Thymus (tissue), 11 donors: ENCODE measurements at regions not wholly inside any gene's neighbourhood (a gene's known extent, or its start where the extent isn't known, plus 50 kb on each side); places are given as distances from the start of the nearest gene placed in this dataset.
A peak's percentile ranks its signal among the peaks of the same experiment; 100 is the strongest.

Experiments
- DNase-seq, 9 donors: peaks; one replicate each; pipeline ENCODE4 v3.0.0-alpha.2; 2013; ENCODE audit warnings: low spot score in 9 of 9, low read depth in 6 of 9, missing footprints in 1 of 9
- H3K27ac ChIP-seq, 2 donors: one replicate each; pipeline ENCODE4 v1.5.1; 2013; ENCODE audit warnings: control low read depth in 1 of 2, low read depth in 1 of 2, low read length in 1 of 2, mild to moderate bottlenecking in 1 of 2, moderate library complexity in 1 of 2
- H3K27me3 ChIP-seq, 2 donors: one replicate each; pipeline ENCODE4 v1.5.1; 2013; ENCODE audit warnings: low read length in 1 of 2; ENCODE audit not compliant: control insufficient read depth in 2 of 2, insufficient read depth in 1 of 2
- H3K36me3 ChIP-seq, 2 donors: one replicate each; pipeline ENCODE4 v1.5.1; 2013; ENCODE audit warnings: low read length in 1 of 2, mild to moderate bottlenecking in 1 of 2, moderate library complexity in 1 of 2; ENCODE audit not compliant: control insufficient read depth in 2 of 2, insufficient read depth in 2 of 2
- H3K4me1 ChIP-seq, 2 donors: one replicate each; pipeline ENCODE4 v1.5.1; 2013; ENCODE audit warnings: low read length in 2 of 2; ENCODE audit not compliant: control insufficient read depth in 2 of 2, insufficient read depth in 2 of 2
- H3K4me3 ChIP-seq, 2 donors: one replicate each; pipeline ENCODE4 v1.5.1; 2013; ENCODE audit warnings: low read length in 2 of 2, control low read depth in 1 of 2, mild to moderate bottlenecking in 1 of 2
- H3K9me3 ChIP-seq, 2 donors: one replicate each; pipeline ENCODE4 v1.5.1; 2013; ENCODE audit warnings: low read length in 1 of 2, mild to moderate bottlenecking in 1 of 2; ENCODE audit not compliant: control insufficient read depth in 2 of 2, insufficient read depth in 1 of 2
- WGBS: extraction: QIAGEN DNeasy Blood & Tissue Kit; methylation state at CpG from one replicate; pipeline ENCODE4 v1.1.7; 2013; 5-methylcytosine and 5-hydroxymethylcytosine counted together
- donor health status: healthy.

DNA sequence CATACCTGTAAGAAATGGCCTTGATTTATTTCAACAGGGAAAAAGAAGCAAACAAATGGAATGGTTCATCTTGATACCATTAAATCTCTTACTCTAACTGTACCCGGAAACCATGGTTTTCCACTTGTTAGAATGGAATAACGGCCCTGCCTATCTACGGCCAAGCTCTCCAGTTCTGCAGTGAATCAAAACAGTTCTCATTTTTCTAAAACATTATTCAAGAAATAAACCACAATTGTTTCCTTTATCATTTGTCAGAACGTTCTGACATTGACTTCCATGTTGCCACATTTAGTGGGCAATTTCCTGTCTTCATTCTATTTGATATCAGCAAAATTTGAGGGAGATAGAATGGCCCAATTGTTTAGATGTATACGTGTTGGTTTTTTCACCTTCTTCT lies 118.8 kb upstream of the CDH19 start:
- no peak overlapping the region for H3K27ac ChIP-seq
- H3K4me3 ChIP-seq = no peak overlapping the region
- no peak for DNase-seq
- H3K9me3 ChIP-seq = no peaks in the 10 kb centered on the region
- no peaks in the 10 kb centered on the region for H3K4me1 ChIP-seq
- H3K27me3 ChIP-seq = no peaks in the 10 kb centered on the region
- no peaks in the 10 kb centered on the region for H3K36me3 ChIP-seq
- WGBS = 49% methylated on average over 5 of the region's 5 CpGs

DNA sequence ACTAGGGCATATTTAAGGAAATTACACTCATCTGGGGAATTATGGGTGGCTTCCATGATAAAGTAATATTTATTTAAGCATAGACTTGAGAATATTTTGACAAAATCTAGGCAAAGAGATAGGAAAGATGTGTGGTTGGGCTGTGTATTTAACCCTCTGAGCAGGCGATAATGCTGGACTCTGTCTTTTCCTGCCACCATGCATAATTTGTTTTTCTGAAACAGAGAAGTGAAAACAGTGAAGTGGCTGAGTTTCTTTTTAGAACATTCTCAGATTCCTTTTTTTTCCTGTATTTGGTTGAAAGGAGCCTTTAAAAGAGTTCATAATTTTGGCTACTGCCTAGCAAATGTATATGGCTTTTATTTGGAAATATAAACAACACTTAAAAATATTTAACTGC lies 104.8 kb upstream of the CDH19 start:
- H3K4me3 ChIP-seq = no peak overlapping the region
- no peaks in the 10 kb centered on the region for H3K36me3 ChIP-seq
- H3K4me1 ChIP-seq = no peaks in the 10 kb centered on the region
- DNase-seq = no peak
- WGBS = 88% methylated on average over 1 of the region's 1 CpG
- H3K27ac ChIP-seq = no peak overlapping the region
- H3K9me3 ChIP-seq = no peaks in the 10 kb centered on the region
- no peaks in the 10 kb centered on the region for H3K27me3 ChIP-seq

DNA sequence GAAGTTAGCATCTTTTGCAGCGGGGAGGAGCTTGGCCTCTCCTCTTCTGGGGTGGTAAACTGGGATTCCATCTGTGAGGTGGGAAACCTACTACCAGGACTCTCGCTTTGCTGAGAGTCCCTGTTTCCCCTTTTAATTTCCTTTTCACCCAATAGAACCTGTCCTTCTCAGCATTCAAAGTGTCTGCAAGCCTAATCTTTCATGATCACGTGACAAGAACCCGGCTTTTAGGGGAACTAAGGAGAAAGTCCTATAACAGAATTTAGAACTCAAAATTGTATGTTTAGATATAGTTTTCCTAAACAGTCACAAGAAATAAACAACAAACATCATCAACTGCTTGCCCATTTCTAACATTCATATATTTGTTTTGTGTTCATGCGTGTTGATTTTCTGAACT lies 103.6 kb upstream of the CDH19 start:
- H3K36me3 ChIP-seq = no peaks in the 10 kb centered on the region
- no peaks in the 10 kb centered on the region for H3K9me3 ChIP-seq
- no peak overlapping the region for H3K27ac ChIP-seq
- no peaks in the 10 kb centered on the region for H3K4me1 ChIP-seq
- no peak for DNase-seq
- no peak overlapping the region for H3K4me3 ChIP-seq
- WGBS = 89% methylated on average over 5 of the region's 5 CpGs
- H3K27me3 ChIP-seq = no peaks in the 10 kb centered on the region

DNA sequence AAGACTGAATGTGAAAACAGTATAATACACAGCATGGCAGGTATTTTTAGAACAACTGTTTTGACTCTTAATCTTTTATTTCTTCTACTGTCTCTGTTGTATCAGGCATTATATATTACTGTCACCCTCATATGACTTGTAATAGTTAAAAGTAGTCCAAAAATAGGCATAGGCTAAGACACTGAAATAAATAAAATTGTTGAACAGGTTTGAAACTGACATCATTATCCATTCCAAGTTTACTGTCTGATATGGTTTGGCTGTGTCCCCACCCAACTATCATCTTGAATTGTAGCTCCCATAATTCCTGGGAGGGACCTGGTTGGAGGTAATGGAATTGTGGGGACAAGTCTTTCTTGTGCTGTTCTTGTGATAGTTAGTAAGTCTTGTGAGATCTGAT lies 91.4 kb upstream of the CDH19 start:
- DNase-seq = no peak
- H3K27ac ChIP-seq = no peak overlapping the region
- H3K27me3 ChIP-seq = no peaks in the 10 kb centered on the region
- no peaks in the 10 kb centered on the region for H3K4me1 ChIP-seq
- H3K36me3 ChIP-seq = no peaks in the 10 kb centered on the region
- H3K4me3 ChIP-seq = no peak overlapping the region
- H3K9me3 ChIP-seq = no peaks in the 10 kb centered on the region

DNA sequence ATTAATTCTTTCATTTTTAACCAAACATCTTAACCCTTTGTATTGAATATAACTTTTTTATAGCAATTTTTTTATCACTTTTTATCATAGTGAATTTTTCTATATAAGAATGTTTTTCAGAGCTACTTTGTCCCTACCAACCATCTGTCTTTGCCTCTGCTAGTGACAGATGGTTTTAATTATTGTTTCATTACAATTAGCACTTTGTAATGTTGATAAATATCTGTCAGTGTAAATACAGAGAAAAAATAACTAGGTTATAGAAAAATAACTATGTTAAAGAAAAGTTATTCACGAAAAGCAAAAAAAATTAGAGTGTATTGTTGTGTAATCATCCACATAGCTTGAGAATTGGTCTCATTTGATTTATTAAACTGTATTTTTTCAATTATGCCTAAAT lies 91.0 kb upstream of the CDH19 start:
- Histone ChIP-seq H3K27ac (no peak overlapping the region), H3K4me1 (no peaks in the 10 kb centered on the region), H3K36me3 (no peaks in the 10 kb centered on the region), H3K4me3 (no peak overlapping the region), H3K9me3 (no peaks in the 10 kb centered on the region), H3K27me3 (no peaks in the 10 kb centered on the region)
- 82% methylated on average over 1 of the region's 1 CpG for WGBS
- DNase-seq = no peak

DNA sequence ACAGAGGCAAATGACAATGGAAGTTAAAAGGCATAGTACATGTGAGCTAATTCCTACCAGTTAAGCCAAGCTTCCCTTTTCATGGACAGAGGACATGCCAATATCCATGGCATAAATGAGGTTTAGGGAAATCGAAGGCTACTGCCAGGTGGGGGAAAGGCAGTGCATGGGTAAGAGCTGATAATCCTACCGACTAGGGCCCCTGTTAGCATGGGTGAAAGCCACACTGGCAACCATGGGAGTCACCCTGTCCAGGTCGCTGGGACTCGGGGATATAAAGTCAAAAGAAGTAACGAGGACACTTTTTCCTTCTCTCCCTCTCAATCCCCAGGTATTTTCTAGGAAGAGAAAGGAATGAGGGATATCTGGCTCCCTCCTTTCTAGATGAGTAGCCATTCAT lies 83.7 kb upstream of the CDH19 start:
- no peaks in the 10 kb centered on the region for H3K27me3 ChIP-seq
- no peak overlapping the region for H3K27ac ChIP-seq
- 96% methylated on average over 5 of the region's 5 CpGs for WGBS
- H3K4me3 ChIP-seq = no peak overlapping the region
- peaks cover 0 to 9% of the 10 kb centered on the region in 2 donors for H3K9me3 ChIP-seq
- DNase-seq = no peak
- H3K36me3 ChIP-seq = no peaks in the 10 kb centered on the region
- no peaks in the 10 kb centered on the region for H3K4me1 ChIP-seq

DNA sequence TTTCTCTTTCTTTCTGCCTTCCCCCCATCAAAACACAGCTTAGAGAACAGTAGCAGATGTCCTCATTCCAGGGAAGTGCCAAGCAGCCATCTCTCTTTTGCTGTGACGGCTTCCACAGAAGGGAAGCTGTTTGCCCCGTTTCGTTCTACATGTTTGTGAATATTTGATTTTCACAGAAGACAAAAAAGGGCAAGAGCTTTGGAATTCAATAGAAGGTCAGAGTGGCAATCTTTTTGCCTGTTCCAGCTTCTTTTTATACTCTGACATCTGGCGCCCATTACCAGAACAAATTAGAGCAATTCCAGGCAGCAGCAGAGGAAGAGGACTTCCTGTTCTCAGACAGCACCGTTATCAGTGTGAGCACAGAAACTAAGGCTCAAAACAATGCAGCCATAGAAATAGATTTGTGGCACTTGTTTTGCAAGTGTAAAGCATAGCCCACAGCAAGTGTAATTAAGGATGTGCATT lies 79.0 kb upstream of the CDH19 start:
- peak in 1 of 9 donors; percentile 6 for DNase-seq
- no peaks in the 10 kb centered on the region for H3K36me3 ChIP-seq
- H3K4me3 ChIP-seq = no peak overlapping the region
- no peaks in the 10 kb centered on the region for H3K4me1 ChIP-seq
- H3K27me3 ChIP-seq = no peaks in the 10 kb centered on the region
- no peak overlapping the region for H3K27ac ChIP-seq
- 7% methylated on average over 5 of the region's 5 CpGs for WGBS
- peaks cover 0 to 9% of the 10 kb centered on the region in 2 donors for H3K9me3 ChIP-seq

DNA sequence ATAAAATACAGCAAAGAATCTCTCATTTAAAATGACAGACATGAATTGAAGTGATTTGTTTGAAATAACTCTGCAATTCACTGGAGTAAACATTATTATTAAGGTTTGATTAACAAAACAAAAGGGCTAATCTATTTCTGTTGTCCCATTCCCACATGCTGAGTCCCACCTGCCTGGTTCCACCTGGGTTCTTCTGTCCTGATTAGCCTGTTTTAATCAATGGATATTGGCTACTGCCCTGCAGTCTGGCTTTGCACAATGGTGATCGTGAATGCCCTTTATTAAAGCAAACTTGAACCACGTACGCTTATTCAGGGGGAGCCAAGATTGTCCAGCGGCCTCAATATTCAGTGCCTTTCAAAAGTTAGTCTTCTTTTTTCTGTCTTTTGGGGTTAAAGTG lies 72.8 kb upstream of the CDH19 start:
- no peaks in the 10 kb centered on the region for H3K4me1 ChIP-seq
- H3K36me3 ChIP-seq = no peaks in the 10 kb centered on the region
- H3K27me3 ChIP-seq = no peaks in the 10 kb centered on the region
- no peak overlapping the region for H3K27ac ChIP-seq
- DNase-seq = no peak
- H3K9me3 ChIP-seq = no peaks in the 10 kb centered on the region
- 92% methylated on average over 4 of the region's 4 CpGs for WGBS
- H3K4me3 ChIP-seq = no peak overlapping the region

DNA sequence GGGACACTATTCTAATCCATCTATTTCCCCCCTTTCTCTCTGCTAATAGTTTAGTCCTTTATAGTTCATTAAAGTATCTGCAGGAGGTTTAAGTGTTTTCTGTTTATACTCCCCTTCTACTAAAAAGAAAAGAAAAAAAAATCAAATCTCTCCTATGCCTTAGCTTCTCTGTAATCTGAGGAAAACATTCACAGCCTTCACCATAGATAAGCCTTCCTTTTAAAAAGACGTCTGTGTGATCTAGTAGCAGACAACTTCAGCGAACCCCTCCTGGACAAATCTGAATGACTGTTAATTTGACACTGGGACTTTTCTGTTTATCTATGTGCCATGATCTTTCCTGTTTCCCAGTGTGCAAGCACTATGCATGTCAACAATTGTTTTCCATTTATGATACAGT lies 70.4 kb upstream of the CDH19 start:
- no peaks in the 10 kb centered on the region for H3K27me3 ChIP-seq
- H3K9me3 ChIP-seq = no peaks in the 10 kb centered on the region
- DNase-seq = no peak
- H3K27ac ChIP-seq = no peak overlapping the region
- no peaks in the 10 kb centered on the region for H3K36me3 ChIP-seq
- H3K4me3 ChIP-seq = no peak overlapping the region
- no peaks in the 10 kb centered on the region for H3K4me1 ChIP-seq
- 81% methylated on average over 2 of the region's 2 CpGs for WGBS

DNA sequence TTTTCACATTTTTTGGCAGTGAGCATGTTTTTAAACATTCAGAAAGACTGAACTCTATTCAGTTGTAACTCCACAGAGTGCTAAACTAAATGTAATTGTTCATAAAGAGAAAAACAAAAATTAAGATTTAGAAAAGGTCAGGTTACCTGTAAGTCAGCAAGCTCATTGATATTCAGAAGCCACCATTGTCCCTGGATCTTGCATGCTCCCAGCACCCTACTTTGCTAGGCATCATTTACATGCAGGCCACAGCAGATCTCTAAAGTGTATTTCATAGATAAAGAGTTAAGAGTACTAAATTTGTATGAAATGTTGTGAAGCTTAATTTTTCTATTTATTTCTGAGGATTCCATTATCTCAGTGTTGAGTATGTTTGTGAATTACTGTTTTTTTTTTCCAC lies 64.8 kb upstream of the CDH19 start:
- H3K4me3 ChIP-seq = no peak overlapping the region
- H3K27ac ChIP-seq = no peak overlapping the region
- H3K9me3 ChIP-seq = no peaks in the 10 kb centered on the region
- H3K27me3 ChIP-seq = no peaks in the 10 kb centered on the region
- no peak for DNase-seq
- H3K36me3 ChIP-seq = no peaks in the 10 kb centered on the region
- no peaks in the 10 kb centered on the region for H3K4me1 ChIP-seq
